ENCODE measurements at regions not wholly inside any gene's neighbourhood (a gene's known extent, or its start where the extent isn't known, plus 50 kb on each side); places are given as distances from the start of the nearest gene placed in this dataset.

GRCh38 chr4:31075969-31076368, 355.8 kb downstream of the PCDH7 start:
- ATAC-seq: no peak
- intact Hi-C loops (cut with DNase I): no loop called here
- no peak for DNase-seq (ENCODE audit: low spot score)

GRCh38 chr4:31078661-31079060, 358.5 kb downstream of the PCDH7 start:
- ATAC-seq: no peak
- intact Hi-C loops (cut with DNase I): no loop called here
- no peak for DNase-seq (ENCODE audit: low spot score)

GRCh38 chr4:31080887-31081286, 360.7 kb downstream of the PCDH7 start:
- ATAC-seq (no peak), DNase-seq (ENCODE audit: low spot score) (no peak)
- intact Hi-C loops (cut with DNase I): no loop called here

GRCh38 chr4:31081366-31081765, 361.2 kb downstream of the PCDH7 start:
- intact Hi-C loops (cut with DNase I): no loop called here
- ATAC-seq: peak; percentile 78
- DNase-seq (ENCODE audit: low spot score): no peak

- intact Hi-C loops (cut with DNase I): no loop called here
- no peak for ATAC-seq
These were observed 363.3 kb downstream of the PCDH7 start for GRCh38 chr4:31083456-31083855.

GRCh38 chr4:31084806-31085416, 364.7 kb downstream of the PCDH7 start:
- ATAC-seq: no peak
- intact Hi-C loops (cut with DNase I): no loop called here
- DNase-seq (ENCODE audit: low spot score): no peak

More at GRCh38 chr4:31083456-31083855, 363.3 kb downstream of the PCDH7 start:
- DNase-seq (ENCODE audit: low spot score): no peak

- intact Hi-C loops (cut with DNase I): no loop called here
- DNase-seq (ENCODE audit: low spot score) (no peak), ATAC-seq (no peak)
These were observed 365.5 kb downstream of the PCDH7 start for GRCh38 chr4:31085689-31086088.

GRCh38 chr4:31086756-31087330, 366.7 kb downstream of the PCDH7 start:
- intact Hi-C loops (cut with DNase I): no loop called here
- DNase-seq (ENCODE audit: low spot score) (no peak), ATAC-seq (no peak)

GRCh38 chr4:31088600-31089230, 368.5 kb downstream of the PCDH7 start:
- intact Hi-C loops (cut with DNase I): no loop called here
- DNase-seq (ENCODE audit: low spot score) (no peak), ATAC-seq (no peak)

GRCh38 chr4:31089815-31090214, 369.6 kb downstream of the PCDH7 start:
- intact Hi-C loops (cut with DNase I): no loop called here
- no peak for DNase-seq (ENCODE audit: low spot score)
- ATAC-seq: no peak

- intact Hi-C loops (cut with DNase I): no loop called here
- DNase-seq (ENCODE audit: low spot score) (no peak), ATAC-seq (no peak)
These were observed 374.3 kb downstream of the PCDH7 start for GRCh38 chr4:31094474-31094873.

GRCh38 chr4:31097999-31098398, 377.8 kb downstream of the PCDH7 start:
- ATAC-seq: no peak
- DNase-seq (ENCODE audit: low spot score): no peak
- intact Hi-C loops (cut with DNase I): no loop called here

GRCh38 chr4:31100536-31100935, 380.4 kb downstream of the PCDH7 start:
- ATAC-seq (no peak), DNase-seq (ENCODE audit: low spot score) (no peak)
- intact Hi-C loops (cut with DNase I): no loop called here

- intact Hi-C loops (cut with DNase I): no loop called here
- ATAC-seq: no peak
These were observed 383.9 kb downstream of the PCDH7 start for GRCh38 chr4:31104043-31104442.

GRCh38 chr4:31104577-31104976, 384.4 kb downstream of the PCDH7 start:
- no peak for DNase-seq (ENCODE audit: low spot score)
- ATAC-seq: no peak
- intact Hi-C loops (cut with DNase I): no loop called here

More at GRCh38 chr4:31104043-31104442, 383.9 kb downstream of the PCDH7 start:
- no peak for DNase-seq (ENCODE audit: low spot score)

GRCh38 chr4:31106419-31106818, 386.2 kb downstream of the PCDH7 start:
- no peak for ATAC-seq

GRCh38 chr4:31107362-31107761, 387.2 kb downstream of the PCDH7 start:
- intact Hi-C loops (cut with DNase I): no loop called here
- no peak for ATAC-seq
- DNase-seq (ENCODE audit: low spot score): no peak

More at GRCh38 chr4:31106419-31106818, 386.2 kb downstream of the PCDH7 start:
- DNase-seq (ENCODE audit: low spot score): no peak
- intact Hi-C loops (cut with DNase I): no loop called here

GRCh38 chr4:31108762-31109161, 388.6 kb downstream of the PCDH7 start:
- ATAC-seq (no peak), DNase-seq (ENCODE audit: low spot score) (no peak)
- intact Hi-C loops (cut with DNase I): no loop called here

GRCh38 chr4:31111790-31112189, 391.6 kb downstream of the PCDH7 start:
- ATAC-seq: no peak
- DNase-seq (ENCODE audit: low spot score): no peak
- intact Hi-C loops (cut with DNase I): no loop called here

- intact Hi-C loops (cut with DNase I): no loop called here
- no peak for ATAC-seq
- DNase-seq (ENCODE audit: low spot score): no peak
These were observed 394.6 kb downstream of the PCDH7 start for GRCh38 chr4:31114816-31115215.

Data from sciatic nerve (tissue), 2 donors.